ENCODE measurements at regions not wholly inside any gene's neighbourhood (a gene's known extent, or its start where the extent isn't known, plus 50 kb on each side); places are given as distances from the start of the nearest gene placed in this dataset.

GRCh38 chr2:9714630-9715214, 83.9 kb upstream of the YWHAQ start:
- H3K27ac ChIP-seq (ENCODE audit: low read depth, low read length, poor library complexity, severe bottlenecking), result no peak overlapping the region
- no peaks in the 10 kb centered on the region for H3K9me3 ChIP-seq (ENCODE audit: low read depth, low read length, poor library complexity, severe bottlenecking)
- no peak for TF ChIP-seq EZH2 (IDR thresholded peaks at IDR 0.05; ENCODE audit: borderline replicate concordance, low read depth, low read length, poor library complexity, severe bottlenecking)
- TF ChIP-seq, protein P1, sequence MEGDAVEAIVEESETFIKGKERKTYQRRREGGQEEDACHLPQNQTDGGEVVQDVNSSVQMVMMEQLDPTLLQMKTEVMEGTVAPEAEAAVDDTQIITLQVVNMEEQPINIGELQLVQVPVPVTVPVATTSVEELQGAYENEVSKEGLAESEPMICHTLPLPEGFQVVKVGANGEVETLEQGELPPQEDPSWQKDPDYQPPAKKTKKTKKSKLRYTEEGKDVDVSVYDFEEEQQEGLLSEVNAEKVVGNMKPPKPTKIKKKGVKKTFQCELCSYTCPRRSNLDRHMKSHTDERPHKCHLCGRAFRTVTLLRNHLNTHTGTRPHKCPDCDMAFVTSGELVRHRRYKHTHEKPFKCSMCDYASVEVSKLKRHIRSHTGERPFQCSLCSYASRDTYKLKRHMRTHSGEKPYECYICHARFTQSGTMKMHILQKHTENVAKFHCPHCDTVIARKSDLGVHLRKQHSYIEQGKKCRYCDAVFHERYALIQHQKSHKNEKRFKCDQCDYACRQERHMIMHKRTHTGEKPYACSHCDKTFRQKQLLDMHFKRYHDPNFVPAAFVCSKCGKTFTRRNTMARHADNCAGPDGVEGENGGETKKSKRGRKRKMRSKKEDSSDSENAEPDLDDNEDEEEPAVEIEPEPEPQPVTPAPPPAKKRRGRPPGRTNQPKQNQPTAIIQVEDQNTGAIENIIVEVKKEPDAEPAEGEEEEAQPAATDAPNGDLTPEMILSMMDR (conservative IDR thresholded peaks at IDR 0.05; ENCODE audit: low read depth, low read length), result no peak
- intact Hi-C loops (cut with micrococcal nuclease; ENCODE audit: unreplicated experiment), result no loop called here
- H3K4me1 ChIP-seq (ENCODE audit: insufficient read depth, low read length, poor library complexity, severe bottlenecking), result peaks cover 5% of the 10 kb centered on the region
- H3K36me3 ChIP-seq (ENCODE audit: insufficient read depth, low read length, poor library complexity, severe bottlenecking), result no peaks in the 10 kb centered on the region
- H3K27me3 ChIP-seq (replicated peaks; ENCODE audit: insufficient read depth, low read depth, low read length, poor library complexity), result no peaks in the 10 kb centered on the region
- BruUV-seq (replicated peaks), result no TSS peak
- CTCF ChIA-PET, result no interaction called here
- H3K4me3 ChIP-seq (ENCODE audit: low read depth, low read length, poor library complexity, severe bottlenecking), result no peak overlapping the region
- POLR2A ChIA-PET (ENCODE audit: low non-redundant PET), result interaction anchor here (0.6 kb wide), 1 partner anchor 736 kb away, joined by 3 read pairs; no protein-coding TSS in a partner anchor
- no peak for DNase-seq (ENCODE audit: low spot score)

DNA sequence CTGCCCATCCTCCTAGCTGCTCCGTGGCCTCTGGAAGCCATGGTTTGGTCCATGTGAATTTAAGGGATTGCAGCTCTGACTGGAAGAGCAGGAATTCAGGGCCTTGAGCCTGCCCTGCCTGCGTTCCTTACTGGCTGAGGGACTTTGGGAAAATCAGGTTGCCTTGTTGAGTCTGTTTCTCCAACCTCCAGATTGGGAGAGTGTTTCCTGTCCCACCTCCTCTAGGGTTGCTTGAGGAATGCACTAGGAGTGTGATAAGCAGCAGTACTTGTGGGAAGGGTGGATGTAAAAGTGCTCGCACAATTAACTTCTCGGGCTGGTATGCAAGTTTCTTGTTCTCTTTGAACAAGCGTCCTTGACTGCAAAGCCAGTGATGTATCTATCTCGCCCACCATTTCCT, 84.4 kb upstream of the YWHAQ start:
- POLR2A ChIA-PET (ENCODE audit: low non-redundant PET), result no interaction called here
- no TSS peak for BruUV-seq (replicated peaks)
- intact Hi-C loops (cut with micrococcal nuclease; ENCODE audit: unreplicated experiment), result no loop called here
- Histone ChIP-seq H3K27me3 (replicated peaks; ENCODE audit: insufficient read depth, low read depth, low read length, poor library complexity) (no peaks in the 10 kb centered on the region), H3K27ac (ENCODE audit: low read depth, low read length, poor library complexity, severe bottlenecking) (no peak overlapping the region), H3K36me3 (ENCODE audit: insufficient read depth, low read length, poor library complexity, severe bottlenecking) (no peaks in the 10 kb centered on the region), H3K4me3 (ENCODE audit: low read depth, low read length, poor library complexity, severe bottlenecking) (no peak overlapping the region), H3K4me1 (ENCODE audit: insufficient read depth, low read length, poor library complexity, severe bottlenecking) (peaks cover 5% of the 10 kb centered on the region), H3K9me3 (ENCODE audit: low read depth, low read length, poor library complexity, severe bottlenecking) (no peaks in the 10 kb centered on the region)
- CTCF ChIA-PET, result no interaction called here
- no peak for DNase-seq (ENCODE audit: low spot score)
- TF ChIP-seq, protein P1 (conservative IDR thresholded peaks at IDR 0.05; ENCODE audit: low read depth, low read length), result no peak
- no peak for TF ChIP-seq EZH2 (IDR thresholded peaks at IDR 0.05; ENCODE audit: borderline replicate concordance, low read depth, low read length, poor library complexity, severe bottlenecking)

- no peaks in the 10 kb centered on the region for H3K9me3 ChIP-seq (ENCODE audit: low read depth, low read length, poor library complexity, severe bottlenecking)
- intact Hi-C loops (cut with micrococcal nuclease; ENCODE audit: unreplicated experiment), result no loop called here
- no peak for TF ChIP-seq EZH2 (IDR thresholded peaks at IDR 0.05; ENCODE audit: borderline replicate concordance, low read depth, low read length, poor library complexity, severe bottlenecking)
- TF ChIP-seq, protein P1 (conservative IDR thresholded peaks at IDR 0.05; ENCODE audit: low read depth, low read length), result no peak
- H3K36me3 ChIP-seq (ENCODE audit: insufficient read depth, low read length, poor library complexity, severe bottlenecking), result no peaks in the 10 kb centered on the region
- POLR2A ChIA-PET (ENCODE audit: low non-redundant PET), result no interaction called here
- H3K4me3 ChIP-seq (ENCODE audit: low read depth, low read length, poor library complexity, severe bottlenecking), result no peak overlapping the region
- DNase-seq (ENCODE audit: low spot score), result peak; percentile 49
- H3K27me3 ChIP-seq (replicated peaks; ENCODE audit: insufficient read depth, low read depth, low read length, poor library complexity), result no peaks in the 10 kb centered on the region
- H3K27ac ChIP-seq (ENCODE audit: low read depth, low read length, poor library complexity, severe bottlenecking), result no peak overlapping the region
- BruUV-seq (replicated peaks), result no TSS peak
- H3K4me1 ChIP-seq (ENCODE audit: insufficient read depth, low read length, poor library complexity, severe bottlenecking), result peaks cover 5% of the 10 kb centered on the region
- CTCF ChIA-PET, result no interaction called here
Measured at GRCh38 chr2:9717886-9718451, 87.2 kb upstream of the YWHAQ start.

All from A673 (cell line).